ENCODE measurements at regions not wholly inside any gene's neighbourhood (a gene's known extent, or its start where the extent isn't known, plus 50 kb on each side); places are given as distances from the start of the nearest gene placed in this dataset.
A peak's percentile ranks its signal among the peaks of the same experiment; 100 is the strongest.
"Not testable (repeated sequence)": the region's sequence is repeated elsewhere in the genome, so short reads cannot be mapped to it uniquely, and the experiment has no call there.

DNA sequence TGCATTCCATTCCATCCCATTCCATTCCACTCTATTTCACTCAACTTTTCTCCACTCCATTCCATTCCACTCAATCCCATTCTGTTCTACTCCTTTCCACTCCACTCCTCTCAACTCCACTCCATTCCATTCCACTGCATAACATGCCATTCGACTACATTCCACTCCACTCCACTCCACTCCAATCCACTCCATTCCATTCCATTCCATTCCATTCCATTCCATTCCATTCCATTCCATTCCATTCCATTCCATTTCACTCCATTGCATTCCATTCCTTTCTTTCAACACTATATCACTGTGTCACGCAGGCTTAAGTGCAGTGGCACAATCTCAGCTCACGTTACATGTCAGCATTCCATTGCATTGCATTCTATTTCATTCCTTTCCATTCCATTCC, 1430.4 kb downstream of the TSPY10 start:
- DNase-seq (ENCODE audit: low spot score), result not testable (repeated sequence)

DNA sequence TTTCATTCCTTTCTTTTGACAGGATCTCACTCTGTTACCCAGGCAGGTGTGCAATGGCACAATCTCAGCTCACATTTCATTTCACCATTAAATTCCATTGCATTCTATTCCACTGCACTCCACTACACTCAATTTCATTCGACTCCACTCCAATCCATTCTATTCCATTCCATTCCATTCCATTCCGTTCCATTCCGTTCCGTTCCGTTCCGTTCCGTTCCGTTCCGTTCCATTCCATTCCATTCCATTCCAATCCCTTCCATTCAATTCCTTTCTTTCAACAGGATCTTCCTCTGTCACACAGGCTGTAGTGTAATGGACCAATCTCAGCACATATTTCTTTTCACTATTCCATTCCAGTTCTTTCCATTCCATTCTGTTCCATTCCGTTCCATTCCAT, 1445.7 kb downstream of the TSPY10 start:
- no peak for DNase-seq (ENCODE audit: low spot score)

DNA sequence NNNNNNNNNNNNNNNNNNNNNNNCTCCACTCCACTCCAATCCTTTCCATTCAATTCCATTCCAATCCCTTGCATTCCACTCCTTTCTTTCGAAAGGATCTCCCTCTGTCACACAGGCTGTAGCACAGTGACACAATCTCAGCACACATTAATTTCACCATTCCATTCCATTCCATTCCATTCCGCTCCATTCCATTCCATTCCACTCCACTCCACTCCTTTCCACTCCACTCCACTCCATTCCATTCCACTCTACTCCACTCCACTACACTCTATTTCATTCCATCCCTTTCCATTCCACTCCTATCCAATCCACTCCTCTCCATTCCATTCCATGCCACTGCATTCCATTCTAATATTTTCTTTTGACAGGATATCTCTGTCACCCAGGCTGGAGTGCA, 1459.0 kb downstream of the TSPY10 start:
- no peak for DNase-seq (ENCODE audit: low spot score)

DNA sequence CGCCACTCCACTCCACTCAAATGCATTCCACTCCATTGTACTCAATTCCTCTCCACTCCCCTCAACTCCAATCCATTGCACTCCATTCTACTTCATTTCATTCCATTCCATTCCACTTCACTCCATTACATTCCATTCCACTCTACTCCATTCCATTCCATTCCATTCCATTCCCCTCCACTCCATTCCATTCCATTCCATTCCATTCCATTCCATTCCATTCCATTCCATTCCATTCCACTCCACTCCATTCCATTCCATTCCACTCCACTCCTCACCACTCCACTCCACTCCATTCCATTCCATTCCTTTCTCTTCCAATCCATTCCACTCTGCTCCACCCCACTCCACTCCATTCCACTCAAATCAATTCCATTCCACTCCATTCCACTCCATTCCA, 1459.9 kb downstream of the TSPY10 start:
- DNase-seq (ENCODE audit: low spot score), result no peak

DNA sequence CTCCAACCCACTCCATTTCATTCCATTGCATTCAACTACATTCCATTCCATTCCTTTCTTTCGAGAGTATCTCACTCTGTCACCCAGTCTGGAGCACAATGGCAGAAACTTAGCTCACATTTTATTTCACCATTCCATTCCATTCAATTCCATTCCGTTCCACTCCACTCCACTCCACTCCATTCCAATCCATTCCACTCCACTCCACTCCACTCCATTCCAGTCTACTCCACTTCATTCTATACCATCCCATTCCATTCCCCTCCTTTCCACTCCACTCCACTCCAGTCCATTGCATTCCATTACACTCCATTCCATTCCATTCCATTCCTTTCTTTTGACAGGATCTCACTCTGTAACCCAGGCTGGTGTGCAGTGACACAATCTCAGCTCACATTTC, 1466.3 kb downstream of the TSPY10 start:
- no peak for DNase-seq (ENCODE audit: low spot score)

DNA sequence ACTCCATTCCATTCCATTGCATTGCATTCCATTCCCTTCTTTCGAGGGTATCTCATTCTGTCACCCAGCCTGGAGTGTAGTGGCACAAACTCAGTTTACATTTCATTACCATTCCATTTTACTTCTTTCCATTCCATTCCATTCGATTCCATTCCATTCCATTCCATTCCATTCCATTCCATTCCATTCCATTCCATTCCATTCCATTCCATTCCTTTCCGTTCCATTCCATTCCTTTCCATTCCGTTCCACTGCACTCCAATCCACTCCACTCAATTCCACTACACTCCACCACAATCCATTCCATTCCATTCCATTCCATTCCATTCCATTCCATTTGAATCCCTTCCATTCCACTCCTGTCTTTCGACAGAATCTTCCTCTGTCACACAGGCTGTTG, 1472.0 kb downstream of the TSPY10 start:
- not testable (repeated sequence) for DNase-seq (ENCODE audit: low spot score)

DNA sequence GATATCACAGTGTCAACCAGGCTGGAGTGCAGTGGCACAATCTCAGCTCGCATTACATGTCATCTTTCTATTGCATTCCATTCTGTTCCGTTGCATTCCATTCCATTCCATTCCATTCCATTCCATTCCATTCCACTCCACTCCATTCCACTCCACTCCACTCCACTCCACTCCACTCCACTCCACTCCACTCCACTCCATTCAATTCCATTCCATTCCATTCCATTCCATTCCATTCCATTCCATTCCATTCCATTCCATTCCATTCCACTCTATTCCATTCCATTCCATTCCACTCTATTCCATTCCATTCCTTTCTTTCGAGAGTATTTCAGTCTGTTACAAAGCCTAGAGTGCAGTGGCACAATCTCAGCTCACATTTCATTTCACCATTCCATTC, 1486.5 kb downstream of the TSPY10 start:
- not testable (repeated sequence) for DNase-seq (ENCODE audit: low spot score)

DNA sequence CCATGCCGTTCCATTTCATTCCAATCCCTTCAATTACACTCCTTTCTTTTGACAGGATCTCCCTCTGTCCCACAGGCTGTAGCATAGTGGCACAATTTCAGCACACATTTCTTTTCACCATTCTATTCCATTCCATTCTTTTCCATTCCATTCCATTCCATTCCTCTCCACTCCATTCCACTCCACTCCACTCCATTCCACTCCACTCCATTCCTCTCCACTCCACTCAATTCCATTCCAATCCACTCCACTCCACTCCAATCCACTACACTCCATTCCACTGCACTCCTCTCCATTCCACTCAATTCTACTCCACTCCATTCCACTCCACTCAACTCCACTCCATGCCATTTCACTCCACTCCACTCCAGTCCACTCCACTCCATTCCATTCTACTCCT, 1495.1 kb downstream of the TSPY10 start:
- DNase-seq (ENCODE audit: low spot score), result no peak

DNA sequence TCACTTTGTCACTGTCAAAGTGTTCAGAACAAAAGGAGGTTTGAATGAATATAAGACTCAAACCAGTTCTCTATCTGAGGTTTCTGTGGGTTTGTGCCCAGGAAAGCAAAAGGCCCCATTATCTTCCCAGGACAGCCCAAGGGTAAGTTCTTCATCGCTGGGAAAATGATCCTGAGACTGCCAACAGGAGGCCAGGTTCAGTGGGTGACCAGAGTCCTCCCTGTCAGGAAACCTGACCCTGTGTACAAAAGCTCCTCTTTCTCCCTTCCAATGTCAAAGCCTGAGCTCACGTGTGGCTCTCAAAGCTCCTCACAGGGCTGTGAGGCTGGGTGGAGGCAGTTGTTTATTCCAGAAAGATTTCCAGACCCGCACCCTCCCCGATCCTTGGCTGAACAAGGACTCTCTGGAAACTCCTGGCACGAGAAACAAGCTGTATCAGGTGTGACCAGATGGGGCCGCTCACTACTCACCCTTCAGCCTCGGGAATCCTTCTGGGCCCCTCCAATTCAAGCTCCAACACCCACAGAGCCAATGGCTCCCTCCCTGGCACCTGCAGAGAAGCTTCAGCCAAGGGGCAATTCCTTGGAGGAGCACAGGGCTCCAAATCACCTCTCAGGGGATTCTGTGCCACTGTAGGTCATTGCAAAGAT, 1516.7 kb downstream of the TSPY10 start:
- DNase-seq (ENCODE audit: low spot score), result no peak

DNA sequence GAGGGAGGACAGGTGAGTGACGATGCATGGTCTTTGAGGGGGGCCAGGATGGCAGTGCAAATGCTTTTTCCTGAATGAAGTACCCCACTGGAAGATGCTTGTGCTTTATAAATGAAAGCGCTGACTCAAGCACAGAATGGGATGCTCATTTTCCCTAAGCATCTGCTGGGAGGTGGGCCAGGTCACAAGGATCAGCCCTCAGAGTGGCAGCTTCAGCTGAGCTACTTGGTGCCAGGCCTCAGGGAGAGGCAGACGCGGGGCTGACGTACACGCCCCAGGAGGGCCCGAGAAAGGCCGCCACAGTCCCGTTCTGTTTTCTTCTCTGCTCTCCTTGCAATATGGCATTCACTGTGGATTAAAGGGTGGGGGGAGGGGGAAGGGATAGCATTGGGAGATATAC, 1535.8 kb downstream of the TSPY10 start:
- no peak for DNase-seq (ENCODE audit: low spot score)

DNA sequence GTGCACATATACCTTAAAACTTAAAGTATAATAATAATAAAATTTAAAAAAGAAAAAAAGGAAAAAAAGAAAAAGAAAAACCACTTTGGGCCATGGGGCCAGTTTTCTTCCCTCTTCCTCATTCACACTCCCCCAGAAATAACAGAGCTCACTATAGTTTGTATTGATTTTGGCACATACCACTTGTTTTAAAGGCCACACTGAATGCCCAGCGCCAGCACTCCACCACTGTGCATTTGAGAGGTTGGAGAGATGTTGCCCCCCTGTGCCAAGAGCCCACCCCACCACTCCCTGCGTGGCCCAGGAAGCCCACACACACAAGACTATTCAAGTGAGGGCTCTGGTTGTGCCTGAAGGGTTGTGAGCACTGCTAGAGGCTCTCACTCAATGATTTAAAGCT, 1536.3 kb downstream of the TSPY10 start:
- DNase-seq (ENCODE audit: low spot score), result no peak

DNA sequence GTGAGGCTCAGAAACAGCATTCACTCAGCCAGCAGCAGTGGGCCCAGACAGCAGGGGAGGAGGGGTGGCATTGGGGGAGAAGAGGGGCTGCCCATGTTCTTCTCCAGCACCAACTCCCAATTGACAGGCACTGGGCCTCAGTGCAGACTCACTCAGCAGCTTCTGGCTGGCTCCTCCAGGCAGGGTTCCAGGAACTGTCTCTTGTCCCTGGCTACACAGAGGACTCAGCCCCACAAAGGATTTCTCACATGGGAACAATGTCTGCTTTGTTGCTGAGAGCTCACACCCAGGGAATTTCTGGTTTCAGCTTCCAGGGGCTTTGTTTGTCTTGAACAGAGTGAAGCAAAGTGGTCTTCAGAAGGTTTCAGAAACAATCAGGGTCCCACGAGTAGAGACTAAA, 1536.7 kb downstream of the TSPY10 start:
- peak; percentile 0 for DNase-seq (ENCODE audit: low spot score)

DNA sequence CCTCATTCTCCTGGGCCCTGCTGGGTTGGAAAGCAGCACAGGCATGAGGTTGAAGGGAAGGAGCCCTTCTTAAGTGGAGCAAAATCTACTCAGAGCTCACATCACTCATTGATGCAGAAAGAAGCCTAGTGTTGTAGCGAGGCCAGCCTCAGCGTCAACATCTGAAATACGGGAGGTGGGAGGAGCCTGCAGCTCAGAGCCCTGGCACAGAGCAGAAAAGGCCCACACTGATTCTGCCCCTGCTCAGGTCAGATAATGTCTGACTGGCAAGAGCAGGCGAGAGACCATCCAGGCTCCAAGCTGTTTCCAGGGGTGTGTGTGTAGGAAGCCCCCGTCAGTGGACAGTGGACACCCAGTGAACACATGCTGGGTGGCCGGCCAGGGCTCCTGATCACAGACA, 1541.6 kb downstream of the TSPY10 start:
- no peak for DNase-seq (ENCODE audit: low spot score)

DNA sequence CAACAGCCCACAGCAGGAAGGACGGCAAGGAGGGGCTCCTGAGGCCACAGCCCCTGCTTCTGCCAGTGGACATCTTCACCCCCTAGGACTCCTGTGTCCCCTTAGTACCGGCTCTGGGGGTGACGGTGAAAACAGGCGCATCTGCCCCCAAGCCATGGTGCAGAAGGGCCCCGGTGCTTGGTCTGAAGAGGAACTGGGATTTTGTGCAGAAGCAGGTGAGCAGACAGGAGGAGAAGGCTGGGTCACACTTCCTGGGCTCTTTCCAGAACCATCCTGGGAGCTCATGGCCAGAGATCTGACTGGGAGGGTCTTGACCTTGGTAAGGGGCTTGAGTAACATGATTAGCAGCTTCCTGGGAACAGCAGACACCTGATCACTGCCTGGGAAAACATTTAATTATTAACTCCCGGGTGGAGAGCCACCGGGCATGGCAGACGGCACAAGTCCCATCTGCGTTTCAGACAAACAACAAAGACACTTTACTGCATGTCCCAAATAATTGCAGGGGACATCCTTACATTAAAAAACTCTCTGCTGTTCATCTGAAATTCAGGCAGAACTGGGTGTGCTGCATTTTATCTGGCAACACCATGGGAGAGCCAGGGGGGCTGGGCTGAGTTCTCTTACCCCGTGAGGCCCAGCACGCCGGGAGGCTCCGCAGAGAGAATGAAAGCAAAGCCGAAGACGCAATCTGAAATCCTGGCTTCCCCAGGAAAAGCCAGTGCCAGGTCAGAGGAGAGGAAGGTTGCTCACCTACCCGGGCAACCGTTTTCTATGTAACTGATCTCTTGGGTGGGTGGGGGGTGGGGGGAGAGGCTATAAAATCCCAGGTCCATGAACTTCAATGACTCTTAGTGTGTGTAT, 1542.8 kb downstream of the TSPY10 start:
- DNase-seq (ENCODE audit: low spot score), result no peak

DNA sequence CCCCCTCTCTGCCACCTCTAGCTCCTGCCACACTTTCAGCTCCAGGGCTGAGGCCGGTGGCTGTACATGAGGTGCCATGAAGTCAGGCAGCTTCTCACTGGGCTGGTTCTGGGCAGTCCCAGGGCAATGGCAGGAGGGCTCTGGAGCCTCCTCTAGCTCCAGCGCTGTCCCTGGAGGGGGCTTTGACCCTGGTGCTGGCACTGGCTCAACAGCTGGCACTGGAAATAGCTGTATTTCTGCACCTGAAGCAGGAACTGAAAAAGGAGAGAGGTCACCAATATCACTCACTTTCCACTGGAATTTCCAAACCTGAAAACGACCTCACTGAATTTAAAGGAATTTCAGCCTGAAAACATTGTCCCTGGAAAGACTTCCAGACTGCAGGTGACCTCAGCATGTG, 1558.1 kb downstream of the TSPY10 start:
- DNase-seq (ENCODE audit: low spot score), result not testable (repeated sequence)

DNA sequence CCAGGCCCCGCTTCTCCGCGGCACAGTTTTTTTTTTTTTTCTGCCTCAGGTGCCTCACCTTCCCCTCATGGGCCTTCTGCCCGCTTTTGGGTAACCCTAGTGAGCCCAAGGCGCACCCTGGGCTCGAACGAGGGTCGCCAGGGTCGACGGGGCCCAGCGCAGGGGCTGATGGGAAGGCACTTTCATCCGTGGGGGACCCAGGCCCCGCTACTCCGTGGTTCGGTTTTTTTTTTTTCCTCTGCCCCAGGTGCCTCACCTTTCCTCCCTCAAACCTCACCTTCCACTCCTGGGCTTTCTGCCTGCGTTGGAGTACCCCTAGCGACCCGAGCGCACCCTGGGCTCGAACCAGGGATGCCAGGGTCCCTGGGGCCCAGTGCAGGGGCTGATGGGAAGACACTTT, 1569.8 kb downstream of the TSPY10 start:
- DNase-seq (ENCODE audit: low spot score), result not testable (repeated sequence)

DNA sequence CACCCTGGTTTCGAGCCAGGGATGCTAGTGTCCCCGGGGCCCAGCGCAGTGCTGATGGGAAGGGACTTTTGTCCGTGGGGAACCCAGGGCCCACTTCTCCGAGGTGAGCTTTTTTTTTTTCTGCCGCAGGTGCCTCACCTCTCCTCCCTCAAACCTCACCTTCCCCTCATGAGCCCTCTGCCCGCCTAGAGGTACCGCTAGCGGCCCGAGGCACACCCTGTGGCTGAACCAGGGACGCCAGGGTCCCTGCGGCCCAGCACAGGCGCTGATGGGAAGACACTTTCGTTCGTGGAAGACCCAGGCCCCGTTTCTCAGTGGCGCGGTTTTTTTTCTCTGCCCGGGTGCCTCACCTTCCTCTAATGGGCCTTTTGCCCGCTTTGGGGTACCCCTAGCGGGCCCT, 1570.7 kb downstream of the TSPY10 start:
- not testable (repeated sequence) for DNase-seq (ENCODE audit: low spot score)

DNA sequence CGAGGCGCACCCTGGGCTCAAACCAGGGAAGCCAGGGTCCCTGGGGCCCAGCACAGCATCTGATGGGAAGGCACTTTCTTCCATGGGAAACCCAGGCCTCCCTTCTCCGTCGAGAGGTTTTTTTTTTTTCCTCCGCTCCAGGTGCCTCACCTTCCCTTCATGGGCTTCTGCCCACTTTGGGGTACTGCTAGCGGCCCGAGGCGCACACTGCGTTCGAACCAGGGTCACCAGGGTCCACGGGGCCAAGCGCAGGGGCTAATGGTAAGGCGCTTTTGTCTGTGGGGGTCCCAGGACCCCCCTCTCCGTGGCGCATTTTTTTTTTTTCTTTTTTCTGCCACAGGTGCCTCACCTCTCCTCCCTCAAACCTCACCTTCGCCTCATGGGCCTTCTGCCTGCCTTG, 1571.3 kb downstream of the TSPY10 start:
- no peak for DNase-seq (ENCODE audit: low spot score)

DNA sequence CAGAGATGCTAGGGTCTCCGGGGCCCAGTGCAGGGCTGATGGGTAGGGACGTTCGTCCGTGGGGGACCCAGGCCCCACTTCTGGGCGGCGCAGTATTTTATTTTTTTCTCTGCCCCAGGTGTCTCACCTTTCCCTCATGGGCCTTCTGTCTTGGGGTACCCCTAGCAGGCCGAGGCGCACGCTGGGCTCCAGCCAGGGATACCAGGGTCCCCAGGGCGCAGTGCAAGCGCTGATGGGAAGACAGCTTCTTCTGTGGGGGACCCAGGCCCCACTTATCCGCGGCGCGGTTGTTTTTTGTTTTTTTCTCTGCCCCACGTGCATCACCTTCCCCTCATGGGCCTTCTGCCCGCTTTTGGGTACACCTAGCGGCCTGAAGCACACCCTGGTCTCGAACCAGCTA, 1572.8 kb downstream of the TSPY10 start:
- DNase-seq (ENCODE audit: low spot score), result not testable (repeated sequence)

DNA sequence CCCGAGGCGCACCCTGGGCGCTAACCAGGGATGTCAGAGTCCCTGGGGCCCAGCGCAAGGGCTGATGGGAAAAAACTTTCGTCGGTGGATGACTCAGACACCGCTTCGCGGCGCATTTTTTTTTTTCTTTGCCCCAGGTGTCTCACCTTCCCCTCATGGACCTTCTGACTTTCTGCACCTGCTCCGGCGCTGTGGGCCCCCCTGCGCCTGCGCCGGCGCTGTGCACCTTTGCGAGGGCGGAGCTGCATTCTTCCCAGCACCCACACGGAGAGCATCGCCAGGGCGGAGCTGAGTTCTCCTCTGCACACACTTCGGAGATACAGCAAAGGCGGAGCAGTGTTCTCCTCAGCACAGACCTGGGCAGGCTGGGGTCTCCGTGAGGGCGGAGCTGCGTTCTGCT, 1575.3 kb downstream of the TSPY10 start:
- DNase-seq (ENCODE audit: low spot score), result not testable (repeated sequence)

DNA sequence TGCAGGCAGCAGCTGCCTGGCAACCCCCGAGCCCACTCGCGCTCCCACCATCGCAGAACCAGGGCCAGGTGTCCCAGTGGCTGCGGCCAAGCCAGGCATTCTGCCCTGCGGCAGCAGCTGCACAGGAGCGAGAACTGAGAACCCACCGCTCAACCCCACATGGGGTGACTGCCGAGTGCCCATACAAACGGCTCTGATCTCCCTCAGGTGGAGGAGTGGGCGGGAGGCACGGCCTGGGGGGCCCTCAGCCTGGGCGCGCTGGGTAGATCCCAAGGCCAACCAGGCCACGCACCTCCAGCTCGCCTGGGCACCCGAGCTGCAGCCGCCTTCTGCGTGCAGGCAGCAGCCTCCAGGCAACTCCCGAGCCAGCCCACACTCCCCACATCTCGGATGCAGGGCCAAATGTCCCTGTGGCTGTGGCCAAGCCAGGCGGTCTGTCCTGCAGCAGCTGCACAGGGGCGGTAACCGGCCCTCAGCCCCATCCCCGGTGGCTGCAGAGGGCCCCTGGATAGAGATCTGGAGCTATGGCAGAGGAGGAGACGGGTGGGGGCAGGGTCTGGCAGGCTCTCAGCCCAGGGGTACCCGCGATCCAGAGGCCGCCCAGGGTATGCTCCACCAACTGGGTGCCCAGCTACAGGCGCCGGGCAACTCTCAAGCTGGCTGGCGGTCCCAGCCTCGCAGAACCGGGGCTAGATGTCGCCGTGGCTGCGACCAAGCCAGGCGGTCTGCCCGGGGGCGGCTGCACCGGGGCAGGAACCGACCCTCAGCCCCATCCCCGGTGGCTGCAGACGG, 1579.6 kb downstream of the TSPY10 start:
- not testable (repeated sequence) for DNase-seq (ENCODE audit: low spot score)

DNA sequence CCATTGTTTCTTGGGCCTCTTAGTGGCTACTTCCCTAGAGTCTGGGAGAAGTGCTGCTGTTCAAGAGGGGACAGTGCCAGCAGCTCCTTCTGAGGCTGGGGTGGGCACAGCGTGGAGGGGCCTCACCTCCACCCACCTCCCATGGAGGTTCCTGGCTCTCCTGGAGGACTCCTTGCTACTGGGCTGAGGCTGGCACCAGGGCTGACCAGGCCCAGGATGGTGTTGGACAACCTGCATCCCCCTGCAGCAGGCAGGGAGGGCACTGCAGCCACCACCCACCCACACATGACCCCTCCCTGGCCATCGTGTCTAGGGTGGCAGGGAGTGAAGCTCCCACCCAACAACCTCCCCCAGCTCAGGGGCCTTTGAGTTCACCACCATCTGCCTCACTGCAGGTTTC, 1549.3 kb upstream of the USP9Y start:
- not testable (repeated sequence) for DNase-seq (ENCODE audit: low spot score)

DNA sequence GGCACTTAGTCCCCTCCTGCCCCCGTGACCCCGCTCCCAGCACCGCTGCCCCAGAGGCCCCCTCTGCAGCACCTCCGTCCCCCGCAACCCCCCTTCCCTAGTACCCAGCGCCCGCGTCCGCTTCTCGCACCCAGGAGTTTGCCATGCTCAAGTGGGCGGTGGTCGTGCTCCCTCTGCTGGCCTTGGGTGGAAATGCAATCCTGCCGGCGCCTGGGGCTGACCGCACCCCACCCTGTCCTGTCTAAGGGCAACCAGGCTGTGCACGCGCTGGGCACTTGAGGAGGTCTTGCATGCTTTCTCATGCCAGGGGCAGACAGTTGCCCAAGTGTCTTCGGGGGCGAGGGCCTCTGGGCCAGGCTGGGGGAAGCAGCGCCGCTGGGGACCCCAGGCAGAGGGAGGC, 1544.9 kb upstream of the USP9Y start:
- not testable (repeated sequence) for DNase-seq (ENCODE audit: low spot score)

Data from cerebellar cortex (tissue), 1 donor.